ENCODE measurements at regions not wholly inside any gene's neighbourhood (a gene's known extent, or its start where the extent isn't known, plus 50 kb on each side); places are given as distances from the start of the nearest gene placed in this dataset.

DNA sequence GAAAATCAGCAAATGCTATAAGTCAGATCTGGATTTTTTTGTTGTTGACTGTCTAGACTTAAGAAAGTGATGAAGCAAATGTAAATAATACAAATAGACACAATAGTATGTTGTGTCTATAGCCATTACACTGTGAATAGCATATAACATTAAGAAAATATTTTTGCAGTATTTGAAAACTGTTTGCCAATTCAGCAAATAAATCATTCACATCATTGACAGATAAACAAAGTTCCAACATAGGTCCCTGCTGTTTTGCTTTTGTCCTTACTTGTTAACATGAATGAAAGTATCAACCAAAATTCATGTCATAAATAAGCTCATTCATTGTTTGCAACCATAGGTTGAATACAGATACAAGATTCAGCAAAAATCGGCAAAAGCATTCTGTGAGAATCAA lies 200.5 kb downstream of the KIF20B start:
- Histone ChIP-seq H3K4me1 (ENCODE audit: low read depth, poor library complexity, severe bottlenecking) (no peaks in the 10 kb centered on the region), H3K9ac (no peak overlapping the region), H3K79me2 (ENCODE audit: insufficient read depth, low read depth) (no peaks in the 10 kb centered on the region), H3K4me2 (no peak overlapping the region), H3K27ac (no peak overlapping the region), H3K4me3 (IDR thresholded peaks at IDR 0.05; ENCODE audit: insufficient read depth, low read depth, low read length) (no peak overlapping the region), H4K20me1 (ENCODE audit: insufficient read depth) (no peaks in the 10 kb centered on the region), H3K27me3 (ENCODE audit: insufficient read depth, low read depth) (no peaks in the 10 kb centered on the region), H3K36me3 (ENCODE audit: insufficient read depth) (no peaks in the 10 kb centered on the region), H2AFZ (ENCODE audit: low read depth) (no peak overlapping the region)
- TF ChIP-seq, protein P1, sequence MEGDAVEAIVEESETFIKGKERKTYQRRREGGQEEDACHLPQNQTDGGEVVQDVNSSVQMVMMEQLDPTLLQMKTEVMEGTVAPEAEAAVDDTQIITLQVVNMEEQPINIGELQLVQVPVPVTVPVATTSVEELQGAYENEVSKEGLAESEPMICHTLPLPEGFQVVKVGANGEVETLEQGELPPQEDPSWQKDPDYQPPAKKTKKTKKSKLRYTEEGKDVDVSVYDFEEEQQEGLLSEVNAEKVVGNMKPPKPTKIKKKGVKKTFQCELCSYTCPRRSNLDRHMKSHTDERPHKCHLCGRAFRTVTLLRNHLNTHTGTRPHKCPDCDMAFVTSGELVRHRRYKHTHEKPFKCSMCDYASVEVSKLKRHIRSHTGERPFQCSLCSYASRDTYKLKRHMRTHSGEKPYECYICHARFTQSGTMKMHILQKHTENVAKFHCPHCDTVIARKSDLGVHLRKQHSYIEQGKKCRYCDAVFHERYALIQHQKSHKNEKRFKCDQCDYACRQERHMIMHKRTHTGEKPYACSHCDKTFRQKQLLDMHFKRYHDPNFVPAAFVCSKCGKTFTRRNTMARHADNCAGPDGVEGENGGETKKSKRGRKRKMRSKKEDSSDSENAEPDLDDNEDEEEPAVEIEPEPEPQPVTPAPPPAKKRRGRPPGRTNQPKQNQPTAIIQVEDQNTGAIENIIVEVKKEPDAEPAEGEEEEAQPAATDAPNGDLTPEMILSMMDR (conservative IDR thresholded peaks at IDR 0.05; ENCODE audit: low read depth, low read length): no peak

GRCh38 chr10:89904755-89905154 lies 203.4 kb downstream of the KIF20B start:
- Histone ChIP-seq H3K27me3 (ENCODE audit: insufficient read depth, low read depth) (no peaks in the 10 kb centered on the region), H3K4me3 (IDR thresholded peaks at IDR 0.05; ENCODE audit: insufficient read depth, low read depth, low read length) (no peak overlapping the region), H3K27ac (no peak overlapping the region), H4K20me1 (ENCODE audit: insufficient read depth) (no peaks in the 10 kb centered on the region), H3K79me2 (ENCODE audit: insufficient read depth, low read depth) (no peaks in the 10 kb centered on the region), H2AFZ (ENCODE audit: low read depth) (no peak overlapping the region), H3K36me3 (ENCODE audit: insufficient read depth) (no peaks in the 10 kb centered on the region), H3K4me2 (no peak overlapping the region), H3K4me1 (ENCODE audit: low read depth, poor library complexity, severe bottlenecking) (no peaks in the 10 kb centered on the region), H3K9ac (no peak overlapping the region)
- TF ChIP-seq, protein P1 (conservative IDR thresholded peaks at IDR 0.05; ENCODE audit: low read depth, low read length): no peak

GRCh38 chr10:89909752-89910151 lies 208.4 kb downstream of the KIF20B start:
- Histone ChIP-seq H3K4me2 (no peak overlapping the region), H2AFZ (ENCODE audit: low read depth) (no peak overlapping the region), H3K9ac (no peak overlapping the region), H3K79me2 (ENCODE audit: insufficient read depth, low read depth) (no peaks in the 10 kb centered on the region), H3K4me3 (IDR thresholded peaks at IDR 0.05; ENCODE audit: insufficient read depth, low read depth, low read length) (no peak overlapping the region), H4K20me1 (ENCODE audit: insufficient read depth) (no peaks in the 10 kb centered on the region), H3K27me3 (ENCODE audit: insufficient read depth, low read depth) (no peaks in the 10 kb centered on the region), H3K27ac (no peak overlapping the region), H3K4me1 (ENCODE audit: low read depth, poor library complexity, severe bottlenecking) (no peaks in the 10 kb centered on the region), H3K36me3 (ENCODE audit: insufficient read depth) (no peaks in the 10 kb centered on the region)
- TF ChIP-seq, protein P1 (conservative IDR thresholded peaks at IDR 0.05; ENCODE audit: low read depth, low read length): no peak

DNA sequence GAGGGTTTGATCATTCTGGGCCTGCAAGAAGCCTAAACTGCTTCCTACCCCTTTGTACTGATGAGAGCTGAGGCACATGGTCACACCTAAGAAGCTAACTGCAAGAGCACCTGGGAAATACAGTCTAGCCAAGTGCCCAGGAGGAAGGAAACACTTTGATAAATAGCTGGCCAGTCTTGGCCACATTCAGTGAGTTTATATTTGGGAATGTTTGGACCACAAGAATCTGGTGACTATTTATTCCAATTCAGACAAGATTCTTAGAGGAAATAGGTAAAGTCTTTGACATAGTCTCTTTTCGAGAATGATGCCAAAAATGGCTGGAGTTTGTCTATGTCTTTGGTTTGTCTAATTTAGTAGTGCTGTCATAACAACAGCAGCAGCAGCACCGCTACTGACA lies 213.6 kb downstream of the KIF20B start:
- H4K20me1 ChIP-seq (ENCODE audit: insufficient read depth): no peaks in the 10 kb centered on the region
- H3K9ac ChIP-seq: no peak overlapping the region
- no peaks in the 10 kb centered on the region for H3K27me3 ChIP-seq (ENCODE audit: insufficient read depth, low read depth)
- TF ChIP-seq, protein P1 (conservative IDR thresholded peaks at IDR 0.05; ENCODE audit: low read depth, low read length): no peak
- H3K79me2 ChIP-seq (ENCODE audit: insufficient read depth, low read depth): no peaks in the 10 kb centered on the region
- no peaks in the 10 kb centered on the region for H3K4me1 ChIP-seq (ENCODE audit: low read depth, poor library complexity, severe bottlenecking)
- H2AFZ ChIP-seq (ENCODE audit: low read depth): no peak overlapping the region
- H3K36me3 ChIP-seq (ENCODE audit: insufficient read depth): no peaks in the 10 kb centered on the region
- H3K27ac ChIP-seq: no peak overlapping the region
- H3K4me3 ChIP-seq (IDR thresholded peaks at IDR 0.05; ENCODE audit: insufficient read depth, low read depth, low read length): no peak overlapping the region
- H3K4me2 ChIP-seq: no peak overlapping the region

Data from KMS-11 (cell line).